ENCODE measurements at regions not wholly inside any gene's neighbourhood (a gene's known extent, or its start where the extent isn't known, plus 50 kb on each side); places are given as distances from the start of the nearest gene placed in this dataset.
A peak's percentile ranks its signal among the peaks of the same experiment; 100 is the strongest.

DNA sequence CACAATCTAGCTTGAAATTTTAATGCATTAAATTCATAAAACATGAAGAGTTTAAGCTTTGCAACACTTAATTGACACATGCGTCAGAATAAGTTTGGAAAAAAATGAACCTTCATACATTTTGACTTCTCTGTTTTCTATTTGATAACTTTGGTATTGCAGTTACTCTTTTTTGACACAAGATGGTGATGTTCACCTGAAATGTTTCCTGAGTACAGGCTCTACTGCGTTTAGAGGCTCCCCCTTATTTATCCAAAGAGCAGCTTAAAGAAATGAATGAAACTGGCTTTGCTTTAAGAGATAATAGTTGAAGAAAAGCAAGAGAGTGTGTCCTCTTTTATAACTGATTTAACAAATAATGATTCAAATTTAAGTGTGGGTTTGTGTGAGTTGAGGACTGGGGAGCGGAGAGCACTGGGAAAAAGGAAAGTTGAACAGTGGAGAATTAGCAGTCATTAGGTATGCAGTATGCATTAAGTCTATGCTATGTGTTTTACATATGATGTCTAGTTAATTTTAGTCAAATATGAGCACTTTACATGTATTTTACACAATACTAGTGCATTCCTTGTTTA lies 180.6 kb upstream of the NUDT6 start:
- peak; percentile 58 to 81 (median 67) for TF ChIP-seq CTCF (IDR thresholded peaks at IDR 0.05)
- TF ChIP-seq POLR2A (IDR thresholded peaks at IDR 0.05): no peak
